H9 (cell line): ENCODE measurements at regions not wholly inside any gene's neighbourhood (a gene's known extent, or its start where the extent isn't known, plus 50 kb on each side); places are given as distances from the start of the nearest gene placed in this dataset.

Experiments used
- DNase-seq: peaks from one replicate; pipeline ENCODE4 v3.0.0-alpha.2; 2017
- H2AFZ ChIP-seq: one replicate; pipeline ENCODE4 v1.6.1; 2013; ENCODE audit warnings: mild to moderate bottlenecking, low read length, control low read depth, moderate library complexity
- H2AK5ac ChIP-seq: 2 replicates; pipeline ENCODE4 v1.6.1; 2013; ENCODE audit warnings: low read length, control low read depth, mixed read lengths; ENCODE audit not compliant: insufficient read length
- H2BK120ac ChIP-seq: one replicate; pipeline ENCODE4 v1.6.1; 2013; ENCODE audit warnings: low read depth, mild to moderate bottlenecking, low read length, control low read depth, inconsistent platforms; ENCODE audit not compliant: poor library complexity, severe bottlenecking
- H2BK12ac ChIP-seq: 2 replicates; pipeline ENCODE4 v1.6.1; 2013; ENCODE audit warnings: low read length, control low read depth, mixed read lengths, low read depth; ENCODE audit not compliant: insufficient read length
- H2BK15ac ChIP-seq: 2 replicates; pipeline ENCODE4 v1.6.1; 2013; ENCODE audit warnings: low read depth, low read length, control low read depth
- H2BK20ac ChIP-seq: one replicate; pipeline ENCODE4 v1.6.1; 2013; ENCODE audit warnings: low read depth, mild to moderate bottlenecking, low read length, control low read depth, inconsistent platforms; ENCODE audit not compliant: poor library complexity, severe bottlenecking
- H2BK5ac ChIP-seq: 2 replicates; pipeline ENCODE4 v1.6.1; 2013; ENCODE audit warnings: low read length, control low read depth, mixed read lengths; ENCODE audit not compliant: insufficient read length
- H3K14ac ChIP-seq: 2 replicates; pipeline ENCODE4 v1.6.1; 2013; ENCODE audit warnings: low read length, control low read depth; ENCODE audit not compliant: insufficient read depth
- H3K18ac ChIP-seq: 2 replicates; pipeline ENCODE4 v1.6.1; 2013; ENCODE audit warnings: low read depth, mild to moderate bottlenecking, mixed read lengths, low read length, control low read depth; ENCODE audit not compliant: insufficient read length
- H3K23ac ChIP-seq: 2 replicates; pipeline ENCODE4 v1.6.1; 2013; ENCODE audit warnings: low read length, control low read depth, mixed read lengths, low read depth; ENCODE audit not compliant: insufficient read length
- H3K23me2 ChIP-seq: 2 replicates; pipeline ENCODE4 v1.6.1; 2013; ENCODE audit warnings: low read depth, mild to moderate bottlenecking, mixed read lengths, low read length, control low read depth; ENCODE audit not compliant: insufficient read length, poor library complexity, severe bottlenecking
- H3K27ac ChIP-seq: 2 replicates; pipeline ENCODE4 v1.5.1; 2013; ENCODE audit warnings: low read length, control low read depth, mixed read lengths, low read depth; ENCODE audit not compliant: insufficient read length
- H3K27me3 ChIP-seq: 2 replicates; pipeline ENCODE4 v1.6.1; 2013; ENCODE audit warnings: low read length, control low read depth, inconsistent platforms; ENCODE audit not compliant: insufficient read depth
- H3K4ac ChIP-seq: 2 replicates; pipeline ENCODE4 v1.6.1; 2013; ENCODE audit warnings: low read depth, mild to moderate bottlenecking, control low read depth, inconsistent platforms, low read length, moderate library complexity
- H3K4me1 ChIP-seq: 2 replicates; pipeline ENCODE4 v1.6.1; 2013; ENCODE audit warnings: low read length, control low read depth, inconsistent platforms; ENCODE audit not compliant: insufficient read depth
- H3K4me2 ChIP-seq: 2 replicates; pipeline ENCODE4 v1.6.1; 2013; ENCODE audit warnings: low read length, control low read depth, mixed read lengths; ENCODE audit not compliant: insufficient read length, insufficient read depth
- H3K56ac ChIP-seq: 2 replicates; pipeline ENCODE4 v1.6.1; 2013; ENCODE audit warnings: low read depth, mild to moderate bottlenecking, mixed read lengths, low read length, control low read depth; ENCODE audit not compliant: insufficient read length
- H3K79me1 ChIP-seq: 2 replicates; pipeline ENCODE4 v1.6.1; 2013; ENCODE audit warnings: low read depth, mild to moderate bottlenecking, moderate library complexity, low read length, control low read depth, inconsistent platforms; ENCODE audit not compliant: insufficient read depth, poor library complexity, severe bottlenecking
- H3K79me2 ChIP-seq: 2 replicates; pipeline ENCODE4 v1.6.1; 2013; ENCODE audit warnings: low read length, control low read depth, inconsistent platforms; ENCODE audit not compliant: insufficient read depth
- H3K9ac ChIP-seq: 2 replicates; pipeline ENCODE4 v1.6.1; 2013; ENCODE audit warnings: low read length, control low read depth, mixed read lengths; ENCODE audit not compliant: insufficient read length; ENCODE audit errors: extremely low read depth
- H3K9me3 ChIP-seq: one replicate; pipeline ENCODE4 v1.6.1; 2013; ENCODE audit warnings: low read depth, low read length, inconsistent platforms; ENCODE audit not compliant: control insufficient read depth
- H3T11ph ChIP-seq: one replicate; pipeline ENCODE4 v1.6.1; 2013; ENCODE audit warnings: mild to moderate bottlenecking, low read length, control low read depth, inconsistent platforms
- H4K20me1 ChIP-seq: one replicate; pipeline ENCODE4 v1.6.1; 2013; ENCODE audit not compliant: control insufficient read depth, insufficient read length, insufficient read depth
- H4K5ac ChIP-seq: 2 replicates; pipeline ENCODE4 v1.6.1; 2013; ENCODE audit warnings: low read depth, mild to moderate bottlenecking, mixed read lengths, low read length, control low read depth; ENCODE audit not compliant: insufficient read length
- H4K8ac ChIP-seq: replicated peaks from 2 replicates; pipeline ENCODE4 v1.6.1; 2013; ENCODE audit warnings: low read length, control low read depth, mixed read lengths, low read depth; ENCODE audit not compliant: insufficient read length
- H4K91ac ChIP-seq: 2 replicates; pipeline ENCODE4 v1.6.1; 2013; ENCODE audit warnings: low read depth, mild to moderate bottlenecking, moderate library complexity, mixed read lengths, low read length, control low read depth; ENCODE audit not compliant: insufficient read length
- H3K27ac Mint-ChIP-seq, 3 experiments: 2 replicates in 2 of 3; 3 replicates in 1 of 3; pipeline ENCODE4 v1.8.0; 2020 to 2021; ENCODE audit warnings: mixed read lengths in 3 of 3, mild to moderate bottlenecking in 1 of 3, moderate library complexity in 1 of 3
- H3K27me3 Mint-ChIP-seq: 2 replicates; pipeline ENCODE4 v1.8.0; 2021; ENCODE audit warnings: low read depth, mild to moderate bottlenecking, moderate library complexity, mixed read lengths
- H3K36me3 Mint-ChIP-seq, 3 experiments: 2 replicates in 2 of 3; 3 replicates in 1 of 3; pipeline ENCODE4 v1.8.0; 2020 to 2021; ENCODE audit warnings: low read depth in 3 of 3, mixed read lengths in 3 of 3; ENCODE audit not compliant: insufficient read depth in 1 of 3
- H3K4me1 Mint-ChIP-seq, 2 experiments: 2 replicates each; pipeline ENCODE4 v1.8.0; 2020; ENCODE audit warnings: mixed read lengths in 2 of 2
- H3K4me3 Mint-ChIP-seq, 2 experiments: 2 replicates in 1 of 2; 3 replicates in 1 of 2; pipeline ENCODE4 v1.8.0; 2020 to 2021; ENCODE audit warnings: mild to moderate bottlenecking in 2 of 2, mixed read lengths in 2 of 2, moderate library complexity in 1 of 2
- H3K9me3 Mint-ChIP-seq, 2 experiments: 2 replicates in 1 of 2; 3 replicates in 1 of 2; pipeline ENCODE4 v1.8.0; 2020; ENCODE audit warnings: mild to moderate bottlenecking in 2 of 2, mixed read lengths in 2 of 2, moderate library complexity in 1 of 2
- WGBS: extraction: QIAGEN DNeasy Blood & Tissue Kit; methylation state at CpG from one replicate; pipeline ENCODE4 v1.1.7; 2013; ENCODE audit warnings: missing lambda C conversion rate, low lambda C conversion rate, mixed read lengths; ENCODE audit not compliant: insufficient read length; ENCODE audit errors: extremely low coverage; 5-methylcytosine and 5-hydroxymethylcytosine counted together
- TF ChIP-seq, protein P1 (sequence below): fragments of 200-600 bp; sonication (generic); conservative IDR thresholded peaks from 3 replicates; pipeline ENCODE4 v1.8.0; 2021; ENCODE audit warnings: antibody characterized with exemption, mild to moderate bottlenecking

DNA sequence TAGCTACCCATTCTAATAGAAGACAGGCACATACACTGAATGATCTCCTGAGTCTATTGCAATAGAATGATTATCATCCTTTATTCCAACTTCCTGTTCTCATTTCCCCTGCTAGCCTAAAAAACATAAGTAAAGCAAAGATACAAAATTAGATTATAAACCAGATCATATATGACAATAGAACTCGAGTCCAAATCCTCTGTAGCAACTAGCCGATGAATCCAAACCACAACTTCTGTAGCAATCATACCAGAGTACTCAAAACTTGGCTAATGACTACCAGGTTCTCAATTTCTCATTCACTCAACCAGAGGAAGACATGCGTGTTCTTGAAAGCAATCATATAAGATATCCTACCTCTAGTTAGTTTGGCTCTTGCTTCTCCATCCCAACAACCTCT is 622.1 kb downstream of the PSAT1 start:
- Histone ChIP-seq H3K56ac (no peak overlapping the region), H3T11ph (no peak overlapping the region), H2BK12ac (no peak overlapping the region), H3K27me3 (no peaks in the 10 kb centered on the region), H3K9ac (no peak overlapping the region), H3K4me2 (no peak overlapping the region), H3K79me1 (no peaks in the 10 kb centered on the region), H3K4me1 (no peaks in the 10 kb centered on the region), H4K91ac (no peak overlapping the region), H3K14ac (no peak overlapping the region), H3K27ac (no peak overlapping the region), H3K18ac (no peak overlapping the region), H2BK20ac (no peak overlapping the region), H4K5ac (no peak overlapping the region), H3K23me2 (no peaks in the 10 kb centered on the region), H3K23ac (no peak overlapping the region), H2AK5ac (no peak overlapping the region), H4K20me1 (no peaks in the 10 kb centered on the region), H2BK5ac (no peak overlapping the region), H3K79me2 (no peaks in the 10 kb centered on the region), H2AFZ (no peak overlapping the region), H3K9me3 (no peaks in the 10 kb centered on the region), H4K8ac (no peak overlapping the region), H2BK15ac (no peak overlapping the region), H2BK120ac (no peak overlapping the region), H3K4ac (no peak overlapping the region)
- Mint-ChIP-seq H3K9me3 (peaks cover 20 to 23% of the 10 kb centered on the region in 2 experiments), H3K36me3 (peaks cover 9 to 20% (median 12%) of the 10 kb centered on the region in 3 experiments), H3K4me1 (no peaks in the 10 kb centered on the region), H3K27ac (no peak overlapping the region), H3K27me3 (no peaks in the 10 kb centered on the region), H3K4me3 (no peak overlapping the region)
- DNase-seq, result no peak
- TF ChIP-seq, protein P1, sequence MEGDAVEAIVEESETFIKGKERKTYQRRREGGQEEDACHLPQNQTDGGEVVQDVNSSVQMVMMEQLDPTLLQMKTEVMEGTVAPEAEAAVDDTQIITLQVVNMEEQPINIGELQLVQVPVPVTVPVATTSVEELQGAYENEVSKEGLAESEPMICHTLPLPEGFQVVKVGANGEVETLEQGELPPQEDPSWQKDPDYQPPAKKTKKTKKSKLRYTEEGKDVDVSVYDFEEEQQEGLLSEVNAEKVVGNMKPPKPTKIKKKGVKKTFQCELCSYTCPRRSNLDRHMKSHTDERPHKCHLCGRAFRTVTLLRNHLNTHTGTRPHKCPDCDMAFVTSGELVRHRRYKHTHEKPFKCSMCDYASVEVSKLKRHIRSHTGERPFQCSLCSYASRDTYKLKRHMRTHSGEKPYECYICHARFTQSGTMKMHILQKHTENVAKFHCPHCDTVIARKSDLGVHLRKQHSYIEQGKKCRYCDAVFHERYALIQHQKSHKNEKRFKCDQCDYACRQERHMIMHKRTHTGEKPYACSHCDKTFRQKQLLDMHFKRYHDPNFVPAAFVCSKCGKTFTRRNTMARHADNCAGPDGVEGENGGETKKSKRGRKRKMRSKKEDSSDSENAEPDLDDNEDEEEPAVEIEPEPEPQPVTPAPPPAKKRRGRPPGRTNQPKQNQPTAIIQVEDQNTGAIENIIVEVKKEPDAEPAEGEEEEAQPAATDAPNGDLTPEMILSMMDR, result no peak
- no CpG with 5 or more reads among the region's 3 CpGs for WGBS
